Mesenchymal stem cell (in vitro differentiated cells and primary cell): ENCODE measurements at regions not wholly inside any gene's neighbourhood (a gene's known extent, or its start where the extent isn't known, plus 50 kb on each side); places are given as distances from the start of the nearest gene placed in this dataset.

Experiments
- DNase-seq: peaks from one replicate; pipeline ENCODE4 v3.0.0-alpha.2; 2013
- H2AFZ ChIP-seq: one replicate; pipeline ENCODE4 v1.6.1; 2013; ENCODE audit warnings: low read depth, mild to moderate bottlenecking, control low read depth, inconsistent platforms, low read length, moderate library complexity
- H2AK5ac ChIP-seq: 2 replicates; pipeline ENCODE4 v1.6.1; 2013; ENCODE audit warnings: low read length, moderate library complexity, mild to moderate bottlenecking, inconsistent platforms; ENCODE audit not compliant: severe bottlenecking
- H2BK120ac ChIP-seq: one replicate; pipeline ENCODE4 v1.6.1; 2013; ENCODE audit warnings: low read depth, mild to moderate bottlenecking, inconsistent platforms, low read length, moderate library complexity
- H2BK12ac ChIP-seq, 2 experiments: one replicate each; pipeline ENCODE4 v1.6.1; 2013; ENCODE audit warnings: inconsistent platforms in 2 of 2, low read length in 2 of 2, mild to moderate bottlenecking in 2 of 2, moderate library complexity in 2 of 2, control low read depth in 1 of 2
- H2BK15ac ChIP-seq: one replicate; pipeline ENCODE4 v1.6.1; 2013; ENCODE audit warnings: mild to moderate bottlenecking, low read depth, inconsistent platforms; ENCODE audit not compliant: poor library complexity, severe bottlenecking
- H2BK5ac ChIP-seq: 2 replicates; pipeline ENCODE4 v1.6.1; 2013; ENCODE audit warnings: low read depth, mild to moderate bottlenecking, low read length, control low read depth, inconsistent platforms; ENCODE audit not compliant: poor library complexity, severe bottlenecking
- H3K14ac ChIP-seq, 2 experiments: one replicate each; pipeline ENCODE4 v1.6.1; 2013; ENCODE audit warnings: inconsistent platforms in 2 of 2, low read length in 2 of 2, control low read depth in 1 of 2, mild to moderate bottlenecking in 1 of 2, moderate library complexity in 1 of 2
- H3K18ac ChIP-seq, 2 experiments: one replicate each; pipeline ENCODE4 v1.6.1; 2013; ENCODE audit warnings: inconsistent platforms in 2 of 2, low read length in 2 of 2, control low read depth in 1 of 2, low read depth in 1 of 2, mild to moderate bottlenecking in 1 of 2
- H3K23ac ChIP-seq, 2 experiments: one replicate each; pipeline ENCODE4 v1.6.1; 2013; ENCODE audit warnings: inconsistent platforms in 2 of 2, low read length in 2 of 2, mild to moderate bottlenecking in 2 of 2, moderate library complexity in 2 of 2, control low read depth in 1 of 2
- H3K27ac ChIP-seq: 2 replicates; pipeline ENCODE4 v1.5.1; 2013; ENCODE audit warnings: mild to moderate bottlenecking, moderate library complexity, low read length, control low read depth, inconsistent platforms; ENCODE audit not compliant: poor library complexity, severe bottlenecking
- H3K27me3 ChIP-seq, 2 experiments: 2 replicates each; pipeline versions ENCODE4 v1.6.1 to v1.7.0; 2013; ENCODE audit warnings: low read length in 2 of 2, mild to moderate bottlenecking in 2 of 2, moderate library complexity in 2 of 2, control low read depth in 1 of 2, inconsistent platforms in 1 of 2; ENCODE audit not compliant: control insufficient read depth in 1 of 2, insufficient read depth in 1 of 2
- H3K36me3 ChIP-seq, 2 experiments: 2 replicates each; pipeline versions ENCODE4 v1.6.1 to v1.7.0; 2013; ENCODE audit warnings: low read length in 2 of 2, control low read depth in 1 of 2, inconsistent platforms in 1 of 2, low read depth in 1 of 2, mild to moderate bottlenecking in 1 of 2; ENCODE audit not compliant: insufficient read depth in 2 of 2, control insufficient read depth in 1 of 2
- H3K4ac ChIP-seq, 2 experiments: one replicate each; pipeline ENCODE4 v1.6.1; 2013; ENCODE audit warnings: inconsistent platforms in 2 of 2, low read length in 2 of 2, mild to moderate bottlenecking in 2 of 2, moderate library complexity in 2 of 2, control low read depth in 1 of 2, low read depth in 1 of 2
- H3K4me1 ChIP-seq: 2 replicates; pipeline ENCODE4 v1.6.1; 2013; ENCODE audit warnings: low read depth, low read length, control low read depth; ENCODE audit not compliant: control insufficient read depth, insufficient read depth
- H3K4me2 ChIP-seq: 2 replicates; pipeline ENCODE4 v1.6.1; 2013; ENCODE audit warnings: low read length, mild to moderate bottlenecking, inconsistent platforms; ENCODE audit not compliant: poor library complexity, severe bottlenecking
- H3K4me3 ChIP-seq, 2 experiments: 2 replicates each; pipeline versions ENCODE4 v1.5.1 to v1.7.0; 2013; ENCODE audit warnings: low read length in 2 of 2, mild to moderate bottlenecking in 2 of 2, control low read depth in 1 of 2, low read depth in 1 of 2; ENCODE audit not compliant: insufficient read depth in 1 of 2
- H3K79me1 ChIP-seq: replicated peaks from 2 replicates; pipeline ENCODE4 v1.6.1; 2013; ENCODE audit warnings: mild to moderate bottlenecking, control low read depth, low read length, inconsistent platforms; ENCODE audit not compliant: poor library complexity, severe bottlenecking
- H3K9ac ChIP-seq: 2 replicates; pipeline ENCODE4 v1.7.0; 2013; ENCODE audit warnings: mild to moderate bottlenecking, low read length, moderate library complexity
- H3K9me3 ChIP-seq: 2 replicates; pipeline ENCODE4 v1.7.0; 2013; ENCODE audit warnings: mild to moderate bottlenecking, low read length; ENCODE audit not compliant: control insufficient read depth
- H4K8ac ChIP-seq: one replicate; pipeline ENCODE4 v1.6.1; 2013; ENCODE audit warnings: inconsistent platforms, mild to moderate bottlenecking, low read length, moderate library complexity
- H4K91ac ChIP-seq: one replicate; pipeline ENCODE4 v1.6.1; 2013; ENCODE audit warnings: mild to moderate bottlenecking, low read length, inconsistent platforms
- WGBS: methylation state at CpG from one replicate; pipeline ENCODE4 v1.1.7; 2013; ENCODE audit warnings: mixed read lengths; 5-methylcytosine and 5-hydroxymethylcytosine counted together

- Histone ChIP-seq H2BK5ac (no peak overlapping the region), H3K9ac (no peak overlapping the region), H3K4me3 (no peak overlapping the region), H2BK15ac (no peak overlapping the region), H3K23ac (no peak overlapping the region), H2AK5ac (no peak overlapping the region), H4K91ac (no peak overlapping the region), H3K27me3 (no peaks in the 10 kb centered on the region), H3K14ac (no peak overlapping the region), H2BK12ac (no peak overlapping the region), H2BK120ac (no peak overlapping the region), H3K4ac (no peak overlapping the region), H2AFZ (no peak overlapping the region), H3K4me2 (no peak overlapping the region), H3K36me3 (no peaks in the 10 kb centered on the region), H3K27ac (no peak overlapping the region), H3K4me1 (peaks cover 1% of the 10 kb centered on the region), H3K79me1 (no peaks in the 10 kb centered on the region), H3K9me3 (no peaks in the 10 kb centered on the region), H3K18ac (no peak overlapping the region), H4K8ac (no peak overlapping the region)
- no peak for DNase-seq
- WGBS, result 88% methylated on average over 4 of the region's 4 CpGs
Measured at GRCh38 chr3:178440043-178440442, 96.2 kb upstream of the KCNMB2 start.

GRCh38 chr3:178443634-178444033 lies 92.6 kb upstream of the KCNMB2 start:
- Histone ChIP-seq H3K79me1 (no peaks in the 10 kb centered on the region), H3K23ac (no peak overlapping the region), H2BK5ac (no peak overlapping the region), H2AFZ (no peak overlapping the region), H3K36me3 (no peaks in the 10 kb centered on the region), H2AK5ac (no peak overlapping the region), H3K9me3 (no peaks in the 10 kb centered on the region), H3K4me1 (peaks cover 1% of the 10 kb centered on the region), H3K27me3 (no peaks in the 10 kb centered on the region), H3K9ac (no peak overlapping the region), H2BK12ac (no peak overlapping the region), H4K91ac (no peak overlapping the region), H3K4me3 (no peak overlapping the region), H3K4me2 (no peak overlapping the region), H3K4ac (no peak overlapping the region), H3K18ac (no peak overlapping the region), H2BK15ac (no peak overlapping the region), H3K27ac (no peak overlapping the region), H3K14ac (no peak overlapping the region), H4K8ac (no peak overlapping the region), H2BK120ac (no peak overlapping the region)
- peak; percentile 28 for DNase-seq
- no CpG with 5 or more reads among the region's 2 CpGs for WGBS

DNA sequence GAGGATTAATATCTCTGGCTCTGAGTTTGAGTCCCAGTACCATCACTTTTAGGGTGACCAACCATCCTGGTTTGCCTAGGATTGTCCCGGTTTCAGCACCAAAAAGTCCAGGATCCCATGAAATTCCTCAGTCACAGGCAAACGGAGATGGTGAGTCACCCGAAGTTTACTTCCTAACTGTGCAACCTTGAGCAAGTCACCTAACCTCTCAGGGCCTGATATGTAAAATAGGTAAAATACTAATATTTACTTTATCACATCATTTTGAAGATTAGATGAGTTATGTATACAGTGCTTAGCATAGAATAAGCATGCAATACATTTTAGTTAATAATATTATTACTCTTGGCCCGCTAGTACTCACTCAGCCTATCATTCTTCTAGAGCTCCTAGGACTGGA lies 91.1 kb upstream of the KCNMB2 start:
- Histone ChIP-seq H2BK15ac (no peak overlapping the region), H2BK120ac (no peak overlapping the region), H4K91ac (peak overlapping the region; percentile 12), H3K36me3 (no peaks in the 10 kb centered on the region), H3K4me1 (no peaks in the 10 kb centered on the region), H3K4ac (no peak overlapping the region), H3K23ac (no peak overlapping the region), H3K27ac (no peak overlapping the region), H2AK5ac (peak overlapping the region; percentile 22), H2BK5ac (no peak overlapping the region), H3K9me3 (no peaks in the 10 kb centered on the region), H3K79me1 (no peaks in the 10 kb centered on the region), H3K9ac (no peak overlapping the region), H3K27me3 (no peaks in the 10 kb centered on the region), H3K18ac (no peak overlapping the region), H3K14ac (no peak overlapping the region), H2BK12ac (no peak overlapping the region), H2AFZ (no peak overlapping the region), H3K4me2 (no peak overlapping the region), H3K4me3 (no peak overlapping the region), H4K8ac (peak overlapping the region; percentile 69)
- peak; percentile 8 for DNase-seq
- WGBS, result 99% methylated on average over 2 of the region's 4 CpGs

- Histone ChIP-seq H2BK120ac (no peak overlapping the region), H2BK12ac (no peak overlapping the region), H3K14ac (no peak overlapping the region), H3K4me2 (no peak overlapping the region), H2BK15ac (no peak overlapping the region), H3K4ac (no peak overlapping the region), H3K23ac (no peak overlapping the region), H3K36me3 (no peaks in the 10 kb centered on the region), H4K8ac (no peak overlapping the region), H3K27me3 (no peaks in the 10 kb centered on the region), H2BK5ac (no peak overlapping the region), H3K9me3 (no peaks in the 10 kb centered on the region), H3K4me3 (no peak overlapping the region), H3K4me1 (no peaks in the 10 kb centered on the region), H3K18ac (no peak overlapping the region), H3K27ac (no peak overlapping the region), H2AFZ (no peak overlapping the region), H3K79me1 (no peaks in the 10 kb centered on the region), H3K9ac (no peak overlapping the region), H2AK5ac (no peak overlapping the region), H4K91ac (no peak overlapping the region)
- no peak for DNase-seq
- no CpG with 5 or more reads among the region's 1 CpG for WGBS
Measured at GRCh38 chr3:178446059-178446458, 90.2 kb upstream of the KCNMB2 start.
